HG02973 (cell line): ENCODE measurements at regions not wholly inside any gene's neighbourhood (a gene's known extent, or its start where the extent isn't known, plus 50 kb on each side); places are given as distances from the start of the nearest gene placed in this dataset.

Experiments used
- ATAC-seq: cut with Tn5 transposase; IDR thresholded peaks from one replicate; pipeline ENCODE4 v1.9.1; 2021; ENCODE audit warnings: moderate library complexity; ENCODE audit not compliant: unreplicated experiment

- ATAC-seq: no peak
These were observed 463.5 kb upstream of the FAM241A start for GRCh38 chr4:111681751-111682150.

- no peak for ATAC-seq
These were observed 460.0 kb upstream of the FAM241A start for GRCh38 chr4:111685205-111685604.

- ATAC-seq: no peak
These were observed 456.0 kb upstream of the FAM241A start for GRCh38 chr4:111689214-111689613.

GRCh38 chr4:111689731-111690130, 455.5 kb upstream of the FAM241A start:
- no peak for ATAC-seq

GRCh38 chr4:111693758-111694157, 451.5 kb upstream of the FAM241A start:
- ATAC-seq: no peak

GRCh38 chr4:111695677-111696076, 449.6 kb upstream of the FAM241A start:
- no peak for ATAC-seq

GRCh38 chr4:111696505-111696904, 448.7 kb upstream of the FAM241A start:
- ATAC-seq: no peak

GRCh38 chr4:111697176-111697942, 447.9 kb upstream of the FAM241A start:
- no peak for ATAC-seq

GRCh38 chr4:111698361-111698760, 446.9 kb upstream of the FAM241A start:
- no peak for ATAC-seq

GRCh38 chr4:111699165-111699564, 446.1 kb upstream of the FAM241A start:
- ATAC-seq: no peak

GRCh38 chr4:111701102-111701501, 444.2 kb upstream of the FAM241A start:
- no peak for ATAC-seq

- ATAC-seq: peak; percentile 53
These were observed 437.8 kb upstream of the FAM241A start for GRCh38 chr4:111707491-111707890.

GRCh38 chr4:111712093-111712677, 433.1 kb upstream of the FAM241A start:
- ATAC-seq: no peak

- ATAC-seq: no peak
These were observed 432.0 kb upstream of the FAM241A start for GRCh38 chr4:111713276-111713675.

- ATAC-seq: no peak
These were observed 427.3 kb upstream of the FAM241A start for GRCh38 chr4:111717921-111718320.

GRCh38 chr4:111718763-111719559, 426.3 kb upstream of the FAM241A start:
- ATAC-seq: no peak

GRCh38 chr4:111720866-111721265, 424.4 kb upstream of the FAM241A start:
- no peak for ATAC-seq

- ATAC-seq: no peak
These were observed 423.0 kb upstream of the FAM241A start for GRCh38 chr4:111722213-111722720.

GRCh38 chr4:111736516-111736915, 408.7 kb upstream of the FAM241A start:
- no peak for ATAC-seq

- no peak for ATAC-seq
These were observed 400.4 kb upstream of the FAM241A start for GRCh38 chr4:111744847-111745246.

GRCh38 chr4:111748157-111748556, 397.1 kb upstream of the FAM241A start:
- ATAC-seq: no peak

- peak; percentile 52 for ATAC-seq
These were observed 391.3 kb upstream of the FAM241A start for GRCh38 chr4:111754003-111754402.
